HL-60 (cell line): ENCODE measurements at regions not wholly inside any gene's neighbourhood (a gene's known extent, or its start where the extent isn't known, plus 50 kb on each side); places are given as distances from the start of the nearest gene placed in this dataset.

Source experiments
- POLR2AphosphoS5 ChIP-seq: IDR thresholded peaks from 2 replicates; pipeline ENCODE4 v1.6.1; 2012; ENCODE audit warnings: low read depth
- TF ChIP-seq, protein P1 (sequence below): IDR thresholded peaks from one replicate; pipeline ENCODE4 v1.5.1; 2011; ENCODE audit warnings: low read length, control low read depth, inconsistent platforms; ENCODE audit not compliant: insufficient read depth

DNA sequence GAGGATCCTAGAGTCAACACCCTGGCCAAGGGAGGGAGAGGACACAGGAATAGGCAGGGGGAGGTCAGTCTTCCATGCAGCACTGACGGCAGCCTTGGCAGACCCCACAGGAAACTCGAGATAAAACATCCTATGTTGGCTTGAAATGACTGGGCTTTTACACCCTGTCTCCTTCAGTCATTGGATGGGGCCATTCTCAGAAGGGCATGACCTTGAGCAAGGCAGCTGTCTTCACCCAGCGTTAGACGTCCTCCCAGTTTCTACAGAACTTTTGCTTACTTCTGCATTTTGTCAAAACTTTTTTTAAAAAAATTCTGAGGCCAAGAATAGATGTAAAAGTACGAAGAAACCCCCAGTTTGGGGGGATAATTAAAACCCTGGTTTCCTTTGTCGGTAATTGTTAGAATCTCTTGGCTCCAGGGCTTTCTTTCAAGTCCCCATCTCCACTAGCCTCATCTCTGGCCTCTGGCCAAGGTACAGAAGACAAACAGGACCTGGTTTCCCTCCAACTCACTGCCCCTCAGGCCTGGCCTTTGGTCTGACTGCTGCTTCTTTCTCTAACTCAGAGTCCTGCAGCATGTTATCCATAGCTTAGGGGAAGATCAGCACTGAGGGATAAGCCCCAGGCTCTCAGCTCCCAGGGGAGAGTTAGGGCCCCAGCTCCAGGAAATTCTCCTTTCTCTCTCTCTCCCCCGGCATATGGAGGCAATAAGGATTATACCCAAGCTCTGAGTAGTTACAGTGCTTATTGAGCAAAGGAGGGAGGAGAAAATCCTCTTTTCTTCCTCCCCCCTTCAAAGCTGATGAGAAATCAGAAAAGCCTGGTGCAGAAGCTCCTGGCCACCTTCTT, 51.6 kb upstream of the KCND3 start:
- TF ChIP-seq, protein P1, sequence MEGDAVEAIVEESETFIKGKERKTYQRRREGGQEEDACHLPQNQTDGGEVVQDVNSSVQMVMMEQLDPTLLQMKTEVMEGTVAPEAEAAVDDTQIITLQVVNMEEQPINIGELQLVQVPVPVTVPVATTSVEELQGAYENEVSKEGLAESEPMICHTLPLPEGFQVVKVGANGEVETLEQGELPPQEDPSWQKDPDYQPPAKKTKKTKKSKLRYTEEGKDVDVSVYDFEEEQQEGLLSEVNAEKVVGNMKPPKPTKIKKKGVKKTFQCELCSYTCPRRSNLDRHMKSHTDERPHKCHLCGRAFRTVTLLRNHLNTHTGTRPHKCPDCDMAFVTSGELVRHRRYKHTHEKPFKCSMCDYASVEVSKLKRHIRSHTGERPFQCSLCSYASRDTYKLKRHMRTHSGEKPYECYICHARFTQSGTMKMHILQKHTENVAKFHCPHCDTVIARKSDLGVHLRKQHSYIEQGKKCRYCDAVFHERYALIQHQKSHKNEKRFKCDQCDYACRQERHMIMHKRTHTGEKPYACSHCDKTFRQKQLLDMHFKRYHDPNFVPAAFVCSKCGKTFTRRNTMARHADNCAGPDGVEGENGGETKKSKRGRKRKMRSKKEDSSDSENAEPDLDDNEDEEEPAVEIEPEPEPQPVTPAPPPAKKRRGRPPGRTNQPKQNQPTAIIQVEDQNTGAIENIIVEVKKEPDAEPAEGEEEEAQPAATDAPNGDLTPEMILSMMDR = no peak
- TF ChIP-seq POLR2AphosphoS5 = no peak
